Tibial artery (tissue), 4 donors: ENCODE measurements at regions not wholly inside any gene's neighbourhood (a gene's known extent, or its start where the extent isn't known, plus 50 kb on each side); places are given as distances from the start of the nearest gene placed in this dataset.
"Not testable (repeated sequence)": the region's sequence is repeated elsewhere in the genome, so short reads cannot be mapped to it uniquely, and the experiment has no call there.

Source experiments
- DNase-seq, 2 donors: peaks; one replicate each; pipeline ENCODE4 v3.0.0-alpha.2; 2019
- H3K27ac ChIP-seq, 2 donors: fragments of 200-600 bp; sonication (generic) in 1 of 2; 1 replicate in 1 of 2; 2 replicates in 1 of 2; pipeline ENCODE4 v1.5.1; 2018 to 2019; ENCODE audit warnings: mild to moderate bottlenecking in 1 of 2
- H3K27me3 ChIP-seq, 2 donors: fragments of 200-600 bp; sonication (generic) in 1 of 2; one replicate each; pipeline versions ENCODE4 v1.5.1 to v1.6.0; 2016 to 2019
- H3K36me3 ChIP-seq, 3 donors: fragments of 200-600 bp; sonication (generic) in 2 of 3; one replicate each; pipeline ENCODE4 v1.5.1; 2016 to 2019; ENCODE audit warnings: mild to moderate bottlenecking in 2 of 3
- H3K4me1 ChIP-seq, 4 donors: fragments of 200-600 bp; sonication (generic) in 2 of 4; 1 replicate in 3 of 4; 2 replicates in 1 of 4; pipeline ENCODE4 v1.5.1; 2016 to 2019
- H3K4me3 ChIP-seq, 2 donors: fragments of 200-600 bp; sonication (generic) in 1 of 2; 1 replicate in 1 of 2; 2 replicates in 1 of 2; pipeline ENCODE4 v1.5.1; 2018 to 2019; ENCODE audit warnings: mild to moderate bottlenecking in 2 of 2
- H3K9me3 ChIP-seq, 3 donors: fragments of 200-600 bp; sonication (generic) in 1 of 3; one replicate each; pipeline ENCODE4 v1.5.1; 2016 to 2019
- CTCF ChIP-seq, 2 experiments: fragments of 200-600 bp in 1 of 2; fragments of 450-650 bp in 1 of 2; IDR thresholded peaks; one replicate each; pipeline ENCODE4 v1.5.1; 2017 to 2019; ENCODE audit warnings: antibody characterized with exemption in 2 of 2, mild to moderate bottlenecking in 1 of 2, moderate library complexity in 1 of 2
- intact Hi-C: fragments of 100-400 bp; cut with DNase I; formaldehyde crosslinking; loops from one replicate; pipeline ENCODE4 v1.15.0; 2023; ENCODE audit warnings: low total_unique reads

GRCh38 chr2:125746321-125747164 lies 909.4 kb upstream of the GYPC start:
- Histone ChIP-seq H3K27ac (no peak overlapping the region), H3K27me3 (no peaks in the 10 kb centered on the region), H3K4me3 (no peak overlapping the region), H3K36me3 (no peaks in the 10 kb centered on the region), H3K4me1 (no peaks in the 10 kb centered on the region), H3K9me3 (no peaks in the 10 kb centered on the region)
- DNase-seq, result no peak
- no peak for TF ChIP-seq CTCF (IDR thresholded peaks at IDR 0.05)
- intact Hi-C loops, result no loop called here

- DNase-seq, result no peak
- intact Hi-C loops, result no loop called here
- no peaks in the 10 kb centered on the region for H3K4me1 ChIP-seq
- no peaks in the 10 kb centered on the region for H3K27me3 ChIP-seq
- TF ChIP-seq CTCF (IDR thresholded peaks at IDR 0.05), result no peak
- no peak overlapping the region for H3K4me3 ChIP-seq
- no peaks in the 10 kb centered on the region for H3K36me3 ChIP-seq
- no peaks in the 10 kb centered on the region for H3K9me3 ChIP-seq
- H3K27ac ChIP-seq, result no peak overlapping the region
These were observed 908.9 kb upstream of the GYPC start for GRCh38 chr2:125747165-125747425.

- no peaks in the 10 kb centered on the region for H3K27me3 ChIP-seq
- H3K27ac ChIP-seq, result no peak overlapping the region
- no peak overlapping the region for H3K4me3 ChIP-seq
- H3K4me1 ChIP-seq, result no peaks in the 10 kb centered on the region
- H3K36me3 ChIP-seq, result no peaks in the 10 kb centered on the region
- TF ChIP-seq CTCF (IDR thresholded peaks at IDR 0.05), result no peak
- intact Hi-C loops, result no loop called here
- no peaks in the 10 kb centered on the region for H3K9me3 ChIP-seq
- no peak for DNase-seq
These were observed 899.5 kb upstream of the GYPC start for GRCh38 chr2:125756431-125756830.

GRCh38 chr2:125796784-125797183 lies 859.2 kb upstream of the GYPC start:
- H3K4me1 ChIP-seq, result no peaks in the 10 kb centered on the region
- no peak for TF ChIP-seq CTCF (IDR thresholded peaks at IDR 0.05)
- intact Hi-C loops, result no loop called here
- H3K27me3 ChIP-seq, result no peaks in the 10 kb centered on the region
- H3K36me3 ChIP-seq, result no peaks in the 10 kb centered on the region
- H3K27ac ChIP-seq, result no peak overlapping the region
- no peak overlapping the region for H3K4me3 ChIP-seq
- H3K9me3 ChIP-seq, result peaks cover 0 to 8% (median 0%) of the 10 kb centered on the region in 3 donors
- DNase-seq, result no peak

- Histone ChIP-seq H3K36me3 (no peaks in the 10 kb centered on the region), H3K4me3 (no peak overlapping the region), H3K4me1 (no peaks in the 10 kb centered on the region), H3K9me3 (peaks cover 0 to 8% (median 0%) of the 10 kb centered on the region in 3 donors), H3K27ac (no peak overlapping the region), H3K27me3 (no peaks in the 10 kb centered on the region)
- intact Hi-C loops, result no loop called here
- TF ChIP-seq CTCF (IDR thresholded peaks at IDR 0.05), result no peak
- DNase-seq, result no peak
These were observed 858.8 kb upstream of the GYPC start for GRCh38 chr2:125797192-125797591.

GRCh38 chr2:125822746-125823145 lies 833.2 kb upstream of the GYPC start:
- no peak overlapping the region for H3K27ac ChIP-seq
- intact Hi-C loops, result no loop called here
- H3K27me3 ChIP-seq, result no peaks in the 10 kb centered on the region
- no peaks in the 10 kb centered on the region for H3K9me3 ChIP-seq
- no peak for DNase-seq
- no peak overlapping the region for H3K4me3 ChIP-seq
- TF ChIP-seq CTCF (IDR thresholded peaks at IDR 0.05), result no peak
- no peaks in the 10 kb centered on the region for H3K4me1 ChIP-seq
- no peaks in the 10 kb centered on the region for H3K36me3 ChIP-seq

- H3K27me3 ChIP-seq, H3K9me3 ChIP-seq, DNase-seq, H3K36me3 ChIP-seq, H3K4me1 ChIP-seq, H3K4me3 ChIP-seq, intact Hi-C loops, H3K27ac ChIP-seq: not testable (repeated sequence)
These were observed 830.2 kb upstream of the GYPC start for GRCh38 chr2:125825781-125826180.
